B cell (primary cell): ENCODE measurements at regions not wholly inside any gene's neighbourhood (a gene's known extent, or its start where the extent isn't known, plus 50 kb on each side); places are given as distances from the start of the nearest gene placed in this dataset.

Experiments
- ATAC-seq: fragments of 200-7000 bp; cut with Tn5 transposase; one replicate; pipeline ENCODE4 v1.10.0; 2021; ENCODE audit warnings: low read depth, mild to moderate bottlenecking, moderate number of reproducible peaks, moderate library complexity
- CTCF ChIA-PET: fragments of 350-600 bp; sonication (Branson Sonifier 250); formaldehyde crosslinking; loops from one replicate; lab custom pipeline; 2021; ENCODE audit warnings: antibody characterized with exemption, inconsistent platforms; lab: Charles Lee
- POLR2A ChIA-PET: fragments of 350-600 bp; sonication (Branson Sonifier 250); formaldehyde crosslinking; loops from one replicate; lab custom pipeline; 2021; ENCODE audit warnings: antibody characterized with exemption; lab: Charles Lee
- DNase-seq: peaks from one replicate; pipeline ENCODE4 v3.0.0; 2013
- H2AFZ ChIP-seq: 2 replicates; pipeline ENCODE4 v1.6.1; 2012; ENCODE audit warnings: mild to moderate bottlenecking, low read depth, low read length; ENCODE audit not compliant: insufficient read depth, poor library complexity, severe bottlenecking
- H3K27ac ChIP-seq, 2 donors: 1 replicate in 1 of 2; 2 replicates in 1 of 2; pipeline ENCODE4 v1.5.1; 2012 to 2013; ENCODE audit warnings: low read length in 2 of 2, mild to moderate bottlenecking in 2 of 2, moderate library complexity in 1 of 2
- H3K27me3 ChIP-seq, 4 experiments: fragments of 200-600 bp in 1 of 4; sonication (generic) in 1 of 4; replicated peaks in 1 of 4; 1 replicate in 2 of 4; 2 replicates in 2 of 4; pipeline versions ENCODE4 v1.6.1 to v1.7.0; 2013 to 2016; ENCODE audit warnings: low read length in 3 of 4, mild to moderate bottlenecking in 2 of 4, mixed read lengths in 1 of 4, moderate library complexity in 1 of 4; ENCODE audit not compliant: insufficient read depth in 4 of 4, control insufficient read depth in 3 of 4; ENCODE audit errors: control extremely low read depth in 1 of 4
- H3K36me3 ChIP-seq, 2 experiments: replicated peaks in 1 of 2; 1 replicate in 1 of 2; 2 replicates in 1 of 2; pipeline versions ENCODE4 v1.6.1 to v1.7.1; 2013; ENCODE audit warnings: low read length in 1 of 2; ENCODE audit not compliant: insufficient read depth in 2 of 2, control insufficient read depth in 1 of 2; ENCODE audit errors: control extremely low read depth in 1 of 2, extremely low read depth in 1 of 2
- H3K4me1 ChIP-seq, 2 donors: fragments of 200-600 bp in 1 of 2; sonication (generic) in 1 of 2; 1 replicate in 1 of 2; 2 replicates in 1 of 2; pipeline versions ENCODE4 v1.5.1 to v1.6.1; 2013 to 2017; ENCODE audit warnings: low read length in 2 of 2; ENCODE audit not compliant: control insufficient read depth in 2 of 2, insufficient read depth in 2 of 2
- H3K4me2 ChIP-seq: replicated peaks from 2 replicates; pipeline ENCODE3; 2012; ENCODE audit warnings: mild to moderate bottlenecking, low read depth, low read length; ENCODE audit not compliant: poor library complexity, severe bottlenecking
- H3K4me3 ChIP-seq, 5 experiments: fragments of 200-600 bp in 1 of 5; sonication (generic) in 1 of 5; 1 replicate in 3 of 5; 2 replicates in 2 of 5; pipeline versions ENCODE4 v1.5.1 to v1.7.0; 2011 to 2016; ENCODE audit warnings: low read length in 4 of 5, mild to moderate bottlenecking in 4 of 5, low read depth in 2 of 5, control low read depth in 1 of 5, moderate library complexity in 1 of 5; ENCODE audit not compliant: insufficient read depth in 1 of 5; ENCODE audit errors: control extremely low read depth in 1 of 5, extremely low read depth in 1 of 5
- H3K79me2 ChIP-seq: fragments of 200-600 bp; sonication (generic); one replicate; pipeline ENCODE4 v1.6.0; 2016; ENCODE audit warnings: low read length; ENCODE audit not compliant: control insufficient read depth, insufficient read depth
- H3K9ac ChIP-seq: fragments of 200-600 bp; sonication (generic); 2 replicates; pipeline ENCODE4 v1.6.1; 2017; ENCODE audit warnings: mild to moderate bottlenecking, low read length, moderate library complexity
- H3K9me3 ChIP-seq, 3 donors: one replicate each; pipeline versions ENCODE4 v1.6.1 to v1.7.1; 2013; ENCODE audit warnings: low read length in 2 of 3; ENCODE audit not compliant: control insufficient read depth in 2 of 3, insufficient read depth in 1 of 3; ENCODE audit errors: control extremely low read depth in 1 of 3
- H4K20me1 ChIP-seq: 2 replicates; pipeline ENCODE4 v1.6.0; 2012; ENCODE audit warnings: mild to moderate bottlenecking, low read length; ENCODE audit not compliant: insufficient read depth, control insufficient read depth, poor library complexity, severe bottlenecking
- H3K27ac Mint-ChIP-seq: one replicate; pipeline ENCODE4 v1.8.0; 2021; ENCODE audit warnings: mixed read lengths
- H3K27me3 Mint-ChIP-seq: one replicate; pipeline ENCODE4 v1.8.0; 2021; ENCODE audit warnings: mixed read lengths
- H3K4me1 Mint-ChIP-seq: one replicate; pipeline ENCODE4 v1.8.0; 2021; ENCODE audit warnings: mixed read lengths
- H3K4me3 Mint-ChIP-seq: one replicate; pipeline ENCODE4 v1.8.0; 2021; ENCODE audit warnings: mixed read lengths
- H3K9me3 Mint-ChIP-seq: one replicate; pipeline ENCODE4 v1.8.0; 2022; ENCODE audit warnings: mixed read lengths; ENCODE audit not compliant: insufficient read depth
- CTCF ChIP-seq: fragments of 200-600 bp; IDR thresholded peaks from one replicate; pipeline ENCODE4 v1.8.0; 2022; ENCODE audit warnings: antibody characterized with exemption, mild to moderate bottlenecking
- EZH2 ChIP-seq: IDR thresholded peaks from 2 replicates; pipeline ENCODE4 v1.6.1; 2012; ENCODE audit warnings: borderline replicate concordance, low read depth, mild to moderate bottlenecking, moderate library complexity, low read length; ENCODE audit not compliant: insufficient read depth, poor library complexity, severe bottlenecking
- WGBS: methylation state at CpG from one replicate; pipeline ENCODE4 v1.1.5; 2013; ENCODE audit warnings: missing lambda C conversion rate; ENCODE audit not compliant: insufficient coverage; 5-methylcytosine and 5-hydroxymethylcytosine counted together
- intact Hi-C: fragments of 100-400 bp; cut with micrococcal nuclease; formaldehyde crosslinking; loops from one replicate; pipeline ENCODE4 v1.10.0; 2022

GRCh38 chr2:224242561-224242960 lies 159.3 kb downstream of the FAM124B start:
- POLR2A ChIA-PET: no interaction called here
- Histone ChIP-seq H4K20me1 (no peaks in the 10 kb centered on the region), H3K27ac (no peak overlapping the region), H3K27me3 (peaks cover 0 to 6% (median 3%) of the 10 kb centered on the region in 4 experiments), H3K36me3 (no peaks in the 10 kb centered on the region), H3K4me2 (no peak overlapping the region), H3K4me3 (no peak overlapping the region), H3K79me2 (no peaks in the 10 kb centered on the region), H3K9ac (no peak overlapping the region), H2AFZ (no peak overlapping the region), H3K9me3 (no peaks in the 10 kb centered on the region), H3K4me1 (no peaks in the 10 kb centered on the region)
- H3K27me3 Mint-ChIP-seq: peaks cover 23% of the 10 kb centered on the region
- DNase-seq (no peak), ATAC-seq (no peak)
- CTCF ChIA-PET: no interaction called here
- H3K9me3 Mint-ChIP-seq: no peaks in the 10 kb centered on the region
- H3K4me3 Mint-ChIP-seq: no peak overlapping the region
- H3K4me1 Mint-ChIP-seq: no peaks in the 10 kb centered on the region
- 78% methylated on average over 1 of the region's 1 CpG for WGBS
- intact Hi-C loops: no loop called here
- TF ChIP-seq EZH2 (no peak), CTCF (no peak)
- H3K27ac Mint-ChIP-seq: no peak overlapping the region

GRCh38 chr2:224241812-224242211 lies 160.1 kb downstream of the FAM124B start:
- ATAC-seq: no peak
- CTCF ChIA-PET: no interaction called here
- no peak overlapping the region for H3K4me3 ChIP-seq

More at GRCh38 chr2:224241812-224242211, 160.1 kb downstream of the FAM124B start:
- H3K4me3 Mint-ChIP-seq: no peak overlapping the region
- no peak overlapping the region for H3K27ac Mint-ChIP-seq
- H3K27me3 ChIP-seq: peaks cover 0 to 6% (median 3%) of the 10 kb centered on the region in 4 experiments
- H3K36me3 ChIP-seq: no peaks in the 10 kb centered on the region
- no peak overlapping the region for H3K27ac ChIP-seq
- no peaks in the 10 kb centered on the region for H3K9me3 ChIP-seq
- H3K9ac ChIP-seq: no peak overlapping the region
- no peak for DNase-seq
- H3K4me2 ChIP-seq: no peak overlapping the region
- no peaks in the 10 kb centered on the region for H3K4me1 Mint-ChIP-seq
- no peak for TF ChIP-seq EZH2
- TF ChIP-seq CTCF: no peak
- 100% methylated on average over 1 of the region's 3 CpGs for WGBS
- H3K4me1 ChIP-seq: no peaks in the 10 kb centered on the region
- no peak overlapping the region for H2AFZ ChIP-seq
- H3K27me3 Mint-ChIP-seq: peaks cover 26% of the 10 kb centered on the region
- no peaks in the 10 kb centered on the region for H3K79me2 ChIP-seq
- intact Hi-C loops: no loop called here
- no peaks in the 10 kb centered on the region for H4K20me1 ChIP-seq
- H3K9me3 Mint-ChIP-seq: no peaks in the 10 kb centered on the region
- POLR2A ChIA-PET: no interaction called here
